ENCODE measurements at regions not wholly inside any gene's neighbourhood (a gene's known extent, or its start where the extent isn't known, plus 50 kb on each side); places are given as distances from the start of the nearest gene placed in this dataset.
A peak's percentile ranks its signal among the peaks of the same experiment; 100 is the strongest.

- DNase-seq (peak in 1 of 2 donors; percentile 28), FAIRE-seq (no peak)
- no peaks in the 10 kb centered on the region for H3K4me1 ChIP-seq (ENCODE audit: control insufficient read depth in 3 of 3, insufficient read depth in 2 of 3, low read depth in 1 of 3, low read length in 2 of 3)
- no peaks in the 10 kb centered on the region for H3K27me3 ChIP-seq (ENCODE audit: control insufficient read depth in 3 of 3, insufficient read depth in 3 of 3, low read length in 3 of 3)
- H3K9me3 ChIP-seq (ENCODE audit: control insufficient read depth in 2 of 2, insufficient read depth in 1 of 2, low read depth in 1 of 2, low read length in 1 of 2), result no peaks in the 10 kb centered on the region
- 13 to 16% (median 16%) methylated on average over 11 of the region's 11 CpGs for WGBS, 3 donors
- H3K36me3 ChIP-seq (ENCODE audit: control insufficient read depth in 3 of 3, insufficient read depth in 2 of 3, low read depth in 1 of 3, low read length in 3 of 3), result no peaks in the 10 kb centered on the region
- no peak overlapping the region for H3K4me3 ChIP-seq (ENCODE audit: low read depth in 1 of 3, low read length in 3 of 3)
- H3K27ac ChIP-seq (ENCODE audit: low read depth in 1 of 3, low read length in 2 of 3), result no peak overlapping the region
These were observed 54.0 kb upstream of the BTN3A2 start for GRCh38 chr6:26311012-26311384.

- WGBS, 3 donors, result 6% methylated on average over 18 of the region's 18 CpGs
- Histone ChIP-seq H3K4me1 (ENCODE audit: control insufficient read depth in 3 of 3, insufficient read depth in 2 of 3, low read depth in 1 of 3, low read length in 2 of 3) (no peaks in the 10 kb centered on the region), H3K4me3 (ENCODE audit: low read depth in 1 of 3, low read length in 3 of 3) (peak overlapping the region in 1 of 3 donors; percentile 56), H3K27ac (ENCODE audit: low read depth in 1 of 3, low read length in 2 of 3) (peak overlapping the region in 2 of 3 donors; percentile 10 to 72), H3K27me3 (ENCODE audit: control insufficient read depth in 3 of 3, insufficient read depth in 3 of 3, low read length in 3 of 3) (no peaks in the 10 kb centered on the region), H3K9me3 (ENCODE audit: control insufficient read depth in 2 of 2, insufficient read depth in 1 of 2, low read depth in 1 of 2, low read length in 1 of 2) (no peaks in the 10 kb centered on the region), H3K36me3 (ENCODE audit: control insufficient read depth in 3 of 3, insufficient read depth in 2 of 3, low read depth in 1 of 3, low read length in 3 of 3) (no peaks in the 10 kb centered on the region)
- DNase-seq (peak; percentile 83 to 84), FAIRE-seq (no peak)
These were observed 53.5 kb upstream of the BTN3A2 start for GRCh38 chr6:26311385-26312095.

GRCh38 chr6:26312096-26312463 lies 52.9 kb upstream of the BTN3A2 start:
- FAIRE-seq (no peak), DNase-seq (no peak)
- Histone ChIP-seq H3K27me3 (ENCODE audit: control insufficient read depth in 3 of 3, insufficient read depth in 3 of 3, low read length in 3 of 3) (no peaks in the 10 kb centered on the region), H3K4me1 (ENCODE audit: control insufficient read depth in 3 of 3, insufficient read depth in 2 of 3, low read depth in 1 of 3, low read length in 2 of 3) (no peaks in the 10 kb centered on the region), H3K9me3 (ENCODE audit: control insufficient read depth in 2 of 2, insufficient read depth in 1 of 2, low read depth in 1 of 2, low read length in 1 of 2) (no peaks in the 10 kb centered on the region), H3K27ac (ENCODE audit: low read depth in 1 of 3, low read length in 2 of 3) (peak overlapping the region in 2 of 3 donors; percentile 10 to 72), H3K36me3 (ENCODE audit: control insufficient read depth in 3 of 3, insufficient read depth in 2 of 3, low read depth in 1 of 3, low read length in 3 of 3) (no peaks in the 10 kb centered on the region), H3K4me3 (ENCODE audit: low read depth in 1 of 3, low read length in 3 of 3) (peak overlapping the region in 1 of 3 donors; percentile 56)
- WGBS, 3 donors, result 3 to 6% (median 4%) methylated on average over 6 of the region's 6 CpGs

DNA sequence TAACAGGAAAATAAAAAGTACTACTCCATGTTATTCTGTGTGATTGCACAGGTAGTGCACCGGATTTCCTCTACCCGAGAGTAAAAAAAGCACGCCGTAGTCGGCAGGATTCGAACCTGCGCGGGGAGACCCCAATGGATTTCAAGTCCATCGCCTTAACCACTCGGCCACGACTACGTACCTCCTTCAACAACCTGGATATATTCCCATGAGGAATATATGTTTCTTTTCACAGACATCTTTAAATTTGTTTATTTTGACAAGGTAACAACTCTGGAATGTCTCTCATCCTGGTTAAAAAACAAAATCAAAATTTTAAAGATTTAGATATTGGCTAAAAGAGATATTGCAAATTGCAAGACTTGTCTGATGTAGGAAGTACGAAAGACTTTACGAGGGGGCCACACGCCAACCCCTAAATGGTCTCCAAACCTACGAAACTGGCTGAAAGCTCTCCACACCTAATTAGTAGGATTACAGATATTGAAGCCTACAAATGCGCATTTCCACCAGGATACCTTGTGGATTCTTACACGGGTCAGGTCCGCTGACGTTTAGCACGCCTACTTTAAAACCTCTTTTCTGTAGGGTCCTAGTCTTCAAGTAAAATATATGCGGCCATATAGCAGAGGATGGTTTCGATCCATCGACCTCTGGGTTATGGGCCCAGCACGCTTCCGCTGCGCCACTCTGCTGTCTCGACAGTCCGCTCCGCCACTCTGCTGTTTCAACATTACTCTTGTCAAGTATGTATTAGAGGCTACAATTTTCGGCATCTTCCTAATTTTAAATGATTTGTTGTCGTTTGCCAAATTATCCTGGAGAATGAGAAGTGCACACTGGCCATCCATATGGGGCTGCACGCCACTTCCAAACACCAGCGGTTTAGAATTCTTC lies 52.2 kb upstream of the BTN3A2 start:
- Histone ChIP-seq H3K4me3 (ENCODE audit: low read depth in 1 of 3, low read length in 3 of 3) (peak overlapping the region; percentile 35 to 56 (median 49)), H3K36me3 (ENCODE audit: control insufficient read depth in 3 of 3, insufficient read depth in 2 of 3, low read depth in 1 of 3, low read length in 3 of 3) (no peaks in the 10 kb centered on the region), H3K27ac (ENCODE audit: low read depth in 1 of 3, low read length in 2 of 3) (peak overlapping the region; percentile 50 to 70 (median 65)), H3K27me3 (ENCODE audit: control insufficient read depth in 3 of 3, insufficient read depth in 3 of 3, low read length in 3 of 3) (no peaks in the 10 kb centered on the region), H3K4me1 (ENCODE audit: control insufficient read depth in 3 of 3, insufficient read depth in 2 of 3, low read depth in 1 of 3, low read length in 2 of 3) (no peaks in the 10 kb centered on the region), H3K9me3 (ENCODE audit: control insufficient read depth in 2 of 2, insufficient read depth in 1 of 2, low read depth in 1 of 2, low read length in 1 of 2) (no peaks in the 10 kb centered on the region)
- no peak for FAIRE-seq
- 0 to 1% (median 1%) methylated on average over 34 of the region's 34 CpGs for WGBS, 3 donors
- DNase-seq, result peak; percentile 75 to 88

All from small intestine (tissue), 7 donors.